IMR-90 (cell line): ENCODE measurements at regions not wholly inside any gene's neighbourhood (a gene's known extent, or its start where the extent isn't known, plus 50 kb on each side); places are given as distances from the start of the nearest gene placed in this dataset.

ENCODE experiments used
- BHLHE40 ChIP-seq: fragments of 150-350 bp; IDR thresholded peaks from 2 replicates; pipeline ENCODE4 v1.6.1; 2016; ENCODE audit warnings: mild to moderate bottlenecking, low read depth, low read length
- CEBPB ChIP-seq: IDR thresholded peaks from 2 replicates; pipeline ENCODE4 v1.6.1; 2012; ENCODE audit warnings: low read depth, low read length, improper control_type of control experiment
- CHD1 ChIP-seq: IDR thresholded peaks from 2 replicates; pipeline ENCODE4 v1.6.1; 2012; ENCODE audit warnings: low read depth, low read length, improper control_type of control experiment
- CTCF ChIP-seq: conservative IDR thresholded peaks from 2 replicates; pipeline ENCODE4 v1.5.1; 2012; ENCODE audit warnings: mild to moderate bottlenecking, low read depth, low read length, improper control_type of control experiment
- ELK1 ChIP-seq: fragments of 150-350 bp; IDR thresholded peaks from 2 replicates; pipeline ENCODE4 v1.6.1; 2016; ENCODE audit warnings: low read depth, mild to moderate bottlenecking, low read length, moderate library complexity, borderline replicate concordance
- FOS ChIP-seq: fragments of 150-350 bp; IDR thresholded peaks from 2 replicates; pipeline ENCODE4 v1.6.1; 2016; ENCODE audit warnings: low read depth, low read length
- MAFK ChIP-seq: IDR thresholded peaks from 2 replicates; pipeline ENCODE4 v1.6.1; 2012; ENCODE audit warnings: low read depth, low read length, improper control_type of control experiment
- MXI1 ChIP-seq: IDR thresholded peaks from 2 replicates; pipeline ENCODE4 v1.6.1; 2012; ENCODE audit warnings: low read depth, mild to moderate bottlenecking, low read length, moderate library complexity, borderline replicate concordance
- NFE2L2 ChIP-seq: fragments of 150-350 bp; IDR thresholded peaks from 2 replicates; pipeline ENCODE4 v1.6.1; 2016; ENCODE audit warnings: low read depth, mild to moderate bottlenecking, low read length
- POLR2A ChIP-seq: IDR thresholded peaks from 2 replicates; pipeline ENCODE4 v1.6.1; 2012; ENCODE audit warnings: mild to moderate bottlenecking, low read depth, low read length
- RAD21 ChIP-seq: IDR thresholded peaks from 2 replicates; pipeline ENCODE4 v1.6.1; 2012; ENCODE audit warnings: low read length, improper control_type of control experiment
- RFX5 ChIP-seq: IDR thresholded peaks from 2 replicates; pipeline ENCODE4 v1.8.0; 2012; ENCODE audit warnings: low read depth, mild to moderate bottlenecking, low read length, moderate library complexity
- SMC3 ChIP-seq: fragments of 150-350 bp; IDR thresholded peaks from 2 replicates; pipeline ENCODE4 v1.6.1; 2016; ENCODE audit warnings: low read depth, mild to moderate bottlenecking, antibody characterized with exemption, low read length, moderate library complexity
- USF2 ChIP-seq: fragments of 150-350 bp; IDR thresholded peaks from 2 replicates; pipeline ENCODE4 v1.6.1; 2017; ENCODE audit warnings: mild to moderate bottlenecking, antibody characterized with exemption, low read length, low read depth

GRCh38 chr7:86431761-86432160, 211.9 kb upstream of the GRM3 start:
- no peak for TF ChIP-seq CTCF
- TF ChIP-seq CHD1 = no peak
- TF ChIP-seq CEBPB = no peak
- TF ChIP-seq SMC3 = no peak
- no peak for TF ChIP-seq POLR2A
- no peak for TF ChIP-seq RAD21
- no peak for TF ChIP-seq MXI1
- TF ChIP-seq ELK1 = no peak
- TF ChIP-seq RFX5 = no peak
- TF ChIP-seq NFE2L2 = no peak
- TF ChIP-seq MAFK = no peak
- TF ChIP-seq USF2 = no peak
- no peak for TF ChIP-seq FOS
- no peak for TF ChIP-seq BHLHE40
